PC-9 (cell line): ENCODE measurements at regions not wholly inside any gene's neighbourhood (a gene's known extent, or its start where the extent isn't known, plus 50 kb on each side); places are given as distances from the start of the nearest gene placed in this dataset.

ENCODE experiments used
- BruUV-seq: library from RNA; stranded (reverse); fragments of 400-500 nt; replicated peaks from 2 replicates; lab custom pipeline; 2021; lab: Mats Ljungman, UMichigan
- CTCF ChIA-PET: fragments of 300-600 bp; sonication (Branson Sonifier 250); formaldehyde crosslinking; loops from one replicate; lab custom pipeline; 2022; ENCODE audit warnings: antibody characterized with exemption; lab: Charles Lee
- POLR2A ChIA-PET: fragments of 300-600 bp; sonication (Branson Sonifier 250); formaldehyde crosslinking; loops from one replicate; lab custom pipeline; 2022; ENCODE audit warnings: antibody characterized with exemption; ENCODE audit not compliant: unreplicated experiment; lab: Charles Lee
- DNase-seq, 2 experiments: peaks; one replicate each; pipeline versions ENCODE4 v3.0.0 to v3.0.0-alpha.2; 2015 to 2022; ENCODE audit warnings: mixed read lengths in 1 of 2
- H2AFZ ChIP-seq: fragments of 200-600 bp; sonication (generic); 2 replicates; pipeline ENCODE4 v1.8.1; 2017; ENCODE audit warnings: antibody characterized with exemption
- H3F3A ChIP-seq: fragments of 200-600 bp; sonication (generic); 2 replicates; pipeline ENCODE4 v1.8.1; 2017; ENCODE audit warnings: antibody characterized with exemption, mild to moderate bottlenecking, low read depth; ENCODE audit not compliant: insufficient read depth
- H3K27ac ChIP-seq: fragments of 200-600 bp; sonication (generic); 2 replicates; pipeline ENCODE4 v1.6.1; 2016; ENCODE audit warnings: mixed run types
- H3K27me3 ChIP-seq: fragments of 200-600 bp; sonication (generic); 2 replicates; pipeline ENCODE4 v1.6.1; 2016; ENCODE audit warnings: low read depth, mixed run types; ENCODE audit not compliant: insufficient read depth
- H3K36me3 ChIP-seq: fragments of 200-600 bp; sonication (generic); 2 replicates; pipeline ENCODE4 v1.6.1; 2016; ENCODE audit warnings: low read depth, mixed run types
- H3K4me1 ChIP-seq: fragments of 200-600 bp; sonication (generic); replicated peaks from 2 replicates; pipeline ENCODE4 v1.6.1; 2016; ENCODE audit warnings: mixed run types; ENCODE audit not compliant: insufficient read depth
- H3K4me2 ChIP-seq: fragments of 200-600 bp; sonication (generic); 2 replicates; pipeline ENCODE4 v1.6.1; 2017; ENCODE audit warnings: mixed run types
- H3K4me3 ChIP-seq: fragments of 200-600 bp; sonication (generic); 2 replicates; pipeline ENCODE4 v1.6.1; 2016; ENCODE audit warnings: mixed run types
- H3K79me2 ChIP-seq: fragments of 200-600 bp; sonication (generic); 2 replicates; pipeline ENCODE4 v1.6.1; 2017; ENCODE audit warnings: low read depth, mixed run types
- H3K9me2 ChIP-seq: fragments of 200-600 bp; sonication (generic); 2 replicates; pipeline ENCODE4 v1.8.1; 2017; ENCODE audit warnings: mild to moderate bottlenecking; ENCODE audit not compliant: insufficient read depth
- H3K9me3 ChIP-seq: fragments of 200-600 bp; sonication (generic); 2 replicates; pipeline ENCODE4 v1.8.1; 2016; ENCODE audit warnings: low read depth; ENCODE audit not compliant: insufficient read depth
- H4K20me1 ChIP-seq: fragments of 200-600 bp; sonication (generic); 2 replicates; pipeline ENCODE4 v1.8.1; 2017; ENCODE audit not compliant: insufficient read depth
- EZH2 ChIP-seq: fragments of 200-600 bp; sonication (generic); IDR thresholded peaks from 2 replicates; pipeline ENCODE4 v1.8.0; 2017; ENCODE audit warnings: antibody characterized with exemption, low read depth
- intact Hi-C: fragments of 100-400 bp; cut with micrococcal nuclease; formaldehyde crosslinking; loops from one replicate; pipeline ENCODE4 v1.10.0; 2022; ENCODE audit not compliant: unreplicated experiment
- TF ChIP-seq, protein P1 (sequence below): fragments of 200-600 bp; sonication (generic); conservative IDR thresholded peaks from 2 replicates; pipeline ENCODE4 v1.6.1; 2017; ENCODE audit warnings: mixed run types, antibody characterized with exemption, mild to moderate bottlenecking, moderate library complexity

DNA sequence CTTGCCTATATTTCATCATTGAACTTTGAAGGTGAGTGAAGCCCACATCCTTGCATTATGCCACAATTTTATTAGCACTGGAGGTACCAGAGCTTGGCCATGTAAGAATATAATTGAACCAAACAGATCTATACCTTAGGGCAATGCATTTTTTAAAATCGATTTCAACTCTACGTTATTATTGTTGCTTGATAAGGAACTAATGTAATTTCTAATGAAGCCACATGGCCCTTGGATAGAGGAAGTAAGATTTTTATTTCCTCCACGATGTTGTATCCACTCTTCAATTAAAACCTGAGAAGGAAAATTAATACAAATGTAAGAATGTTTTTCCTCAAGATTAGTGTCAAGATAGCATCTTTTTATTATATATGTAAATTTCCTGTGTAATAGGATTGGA is 370.0 kb upstream of the EEF2KMT start:
- Histone ChIP-seq H2AFZ (no peak overlapping the region), H4K20me1 (no peaks in the 10 kb centered on the region), H3F3A (no peaks in the 10 kb centered on the region), H3K27ac (no peak overlapping the region), H3K4me1 (no peaks in the 10 kb centered on the region), H3K9me3 (no peaks in the 10 kb centered on the region), H3K9me2 (no peaks in the 10 kb centered on the region), H3K36me3 (no peaks in the 10 kb centered on the region), H3K4me3 (no peak overlapping the region), H3K4me2 (no peak overlapping the region), H3K27me3 (peaks cover 42% of the 10 kb centered on the region), H3K79me2 (no peaks in the 10 kb centered on the region)
- BruUV-seq = no TSS peak
- no peak for DNase-seq
- ChIA-PET POLR2A (no interaction called here), CTCF (no interaction called here)
- intact Hi-C loops = no loop called here
- no peak for TF ChIP-seq EZH2
- TF ChIP-seq, protein P1, sequence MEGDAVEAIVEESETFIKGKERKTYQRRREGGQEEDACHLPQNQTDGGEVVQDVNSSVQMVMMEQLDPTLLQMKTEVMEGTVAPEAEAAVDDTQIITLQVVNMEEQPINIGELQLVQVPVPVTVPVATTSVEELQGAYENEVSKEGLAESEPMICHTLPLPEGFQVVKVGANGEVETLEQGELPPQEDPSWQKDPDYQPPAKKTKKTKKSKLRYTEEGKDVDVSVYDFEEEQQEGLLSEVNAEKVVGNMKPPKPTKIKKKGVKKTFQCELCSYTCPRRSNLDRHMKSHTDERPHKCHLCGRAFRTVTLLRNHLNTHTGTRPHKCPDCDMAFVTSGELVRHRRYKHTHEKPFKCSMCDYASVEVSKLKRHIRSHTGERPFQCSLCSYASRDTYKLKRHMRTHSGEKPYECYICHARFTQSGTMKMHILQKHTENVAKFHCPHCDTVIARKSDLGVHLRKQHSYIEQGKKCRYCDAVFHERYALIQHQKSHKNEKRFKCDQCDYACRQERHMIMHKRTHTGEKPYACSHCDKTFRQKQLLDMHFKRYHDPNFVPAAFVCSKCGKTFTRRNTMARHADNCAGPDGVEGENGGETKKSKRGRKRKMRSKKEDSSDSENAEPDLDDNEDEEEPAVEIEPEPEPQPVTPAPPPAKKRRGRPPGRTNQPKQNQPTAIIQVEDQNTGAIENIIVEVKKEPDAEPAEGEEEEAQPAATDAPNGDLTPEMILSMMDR = no peak

DNA sequence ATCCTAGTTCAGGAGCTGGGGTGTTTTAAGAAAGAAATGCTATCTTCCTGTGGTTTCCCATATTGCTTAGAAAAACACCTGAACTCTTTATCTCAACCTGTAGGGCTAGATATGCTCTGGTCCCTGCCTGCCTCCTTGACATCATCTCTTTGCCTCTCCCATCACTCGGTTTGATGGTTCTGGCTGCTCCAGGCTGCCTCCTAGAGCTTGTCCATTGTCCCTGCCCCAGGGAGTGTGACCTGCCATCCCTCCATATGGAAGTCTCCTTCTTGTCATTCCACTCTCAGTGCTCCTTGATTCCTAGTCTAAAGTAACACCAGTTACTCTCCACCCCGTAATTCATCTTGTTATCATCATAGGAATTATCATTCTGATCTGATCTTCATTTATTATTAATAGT is 369.0 kb upstream of the EEF2KMT start:
- no peaks in the 10 kb centered on the region for H3K79me2 ChIP-seq
- no TSS peak for BruUV-seq
- POLR2A ChIA-PET = no interaction called here
- H3K4me3 ChIP-seq = no peak overlapping the region
- CTCF ChIA-PET = no interaction called here
- no peak overlapping the region for H3K4me2 ChIP-seq
- no peak overlapping the region for H2AFZ ChIP-seq
- H3K27ac ChIP-seq = no peak overlapping the region
- no peaks in the 10 kb centered on the region for H3F3A ChIP-seq
- no peaks in the 10 kb centered on the region for H4K20me1 ChIP-seq
- H3K36me3 ChIP-seq = no peaks in the 10 kb centered on the region
- no peaks in the 10 kb centered on the region for H3K9me2 ChIP-seq
- H3K9me3 ChIP-seq = no peaks in the 10 kb centered on the region
- TF ChIP-seq, protein P1 = no peak
- TF ChIP-seq EZH2 = no peak
- H3K4me1 ChIP-seq = no peaks in the 10 kb centered on the region
- no peak for DNase-seq
- peaks cover 38% of the 10 kb centered on the region for H3K27me3 ChIP-seq
- intact Hi-C loops = no loop called here

DNA sequence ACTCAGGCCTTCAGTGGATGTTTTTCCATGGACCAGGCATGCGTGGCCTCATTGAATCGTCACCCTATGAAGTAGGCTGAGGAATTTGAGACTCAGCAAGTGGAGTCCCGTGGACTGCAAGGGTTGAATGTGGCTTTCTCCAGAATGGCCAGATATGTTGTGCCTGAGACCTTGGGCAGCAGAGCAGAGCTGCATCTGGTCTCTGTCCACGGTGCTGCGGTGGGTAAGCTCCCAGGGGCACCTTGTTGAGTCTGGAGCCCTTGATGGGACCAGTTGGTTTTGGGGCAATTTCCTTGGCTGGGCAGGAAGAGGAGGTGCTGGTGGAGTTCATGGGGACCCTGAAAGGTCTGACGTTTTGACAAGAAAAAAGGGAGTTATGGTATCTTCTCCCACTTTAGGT is 368.1 kb upstream of the EEF2KMT start:
- intact Hi-C loops = no loop called here
- no peak overlapping the region for H3K27ac ChIP-seq
- H3K27me3 ChIP-seq = peaks cover 39% of the 10 kb centered on the region; the same call in 1 of the 2 replicates
- no peaks in the 10 kb centered on the region for H3K79me2 ChIP-seq
- no peaks in the 10 kb centered on the region for H4K20me1 ChIP-seq
- no peaks in the 10 kb centered on the region for H3F3A ChIP-seq
- no peak overlapping the region for H2AFZ ChIP-seq
- ChIA-PET POLR2A (no interaction called here), CTCF (no interaction called here)
- no TSS peak for BruUV-seq
- no peaks in the 10 kb centered on the region for H3K9me3 ChIP-seq
- DNase-seq = no peak
- no peak overlapping the region for H3K4me2 ChIP-seq
- TF ChIP-seq, protein P1 = no peak
- TF ChIP-seq EZH2 = no peak
- no peaks in the 10 kb centered on the region for H3K4me1 ChIP-seq
- H3K4me3 ChIP-seq = no peak overlapping the region
- H3K9me2 ChIP-seq = no peaks in the 10 kb centered on the region
- no peaks in the 10 kb centered on the region for H3K36me3 ChIP-seq
